ENCODE measurements at regions not wholly inside any gene's neighbourhood (a gene's known extent, or its start where the extent isn't known, plus 50 kb on each side); places are given as distances from the start of the nearest gene placed in this dataset.

DNA sequence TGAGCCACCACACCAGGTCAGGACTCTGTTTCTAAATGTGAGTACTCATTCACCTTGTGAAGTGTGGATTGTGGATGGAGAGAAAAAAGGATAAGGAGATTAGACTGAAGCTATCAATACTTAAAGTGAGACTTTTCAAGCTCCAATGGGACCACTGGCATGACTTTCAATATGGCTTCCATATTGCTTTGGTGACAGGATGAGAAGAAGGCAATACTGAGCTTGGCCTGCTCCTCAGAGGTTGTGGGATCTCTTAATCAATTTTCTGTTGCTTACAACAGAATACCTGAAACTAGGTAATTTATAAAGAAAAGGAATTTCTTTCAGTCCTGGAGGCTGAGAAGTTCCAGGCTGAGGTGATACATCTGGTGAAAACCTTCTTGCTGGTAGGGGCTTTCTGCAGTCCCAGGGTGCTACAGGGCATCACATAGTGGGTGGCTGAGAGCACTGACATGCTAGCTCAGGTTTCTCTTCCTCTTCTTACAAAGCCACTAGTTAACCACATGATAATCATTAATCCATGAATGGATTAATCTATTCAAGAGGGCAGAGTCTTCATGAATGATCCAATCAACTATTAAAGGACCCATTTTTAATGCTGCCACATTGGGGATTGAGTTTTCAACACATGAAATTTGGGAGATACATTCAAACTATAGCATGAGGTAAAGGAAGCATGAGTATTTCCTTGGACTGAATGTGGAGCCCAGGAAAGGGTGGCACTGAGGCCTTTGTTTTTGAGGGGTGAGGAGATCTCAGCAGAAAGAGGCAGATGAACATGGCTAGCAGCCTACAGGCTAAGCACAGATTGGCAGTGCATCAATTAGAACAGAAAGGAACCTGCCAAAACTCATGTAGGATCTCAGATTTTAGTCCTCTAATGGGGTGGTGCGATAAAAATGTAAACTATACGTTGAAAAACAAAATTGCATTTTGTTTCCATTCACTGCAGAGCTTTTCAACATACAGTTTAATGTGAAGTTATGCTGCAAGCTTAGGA is 274.5 kb downstream of the PIK3C3 start:
- H3K9me3 ChIP-seq (replicated peaks; ENCODE audit: control insufficient read depth, low read depth, low read length), result no peaks in the 10 kb centered on the region
- no peaks in the 10 kb centered on the region for H3K27me3 ChIP-seq (ENCODE audit: control insufficient read depth, insufficient read depth, low read length)
- H3K4me3 ChIP-seq (ENCODE audit: low read length), result no peak overlapping the region
- no peaks in the 10 kb centered on the region for H3K36me3 ChIP-seq (ENCODE audit: control insufficient read depth, insufficient read depth, low read length)
- WGBS (ENCODE audit: insufficient coverage), result no CpG with 5 or more reads among the region's 2 CpGs
- H3K27ac ChIP-seq (ENCODE audit: low read length), result no peak overlapping the region
- no peaks in the 10 kb centered on the region for H3K4me1 ChIP-seq (ENCODE audit: control insufficient read depth, insufficient read depth, low read length)
- DNase-seq, result no peak

DNA sequence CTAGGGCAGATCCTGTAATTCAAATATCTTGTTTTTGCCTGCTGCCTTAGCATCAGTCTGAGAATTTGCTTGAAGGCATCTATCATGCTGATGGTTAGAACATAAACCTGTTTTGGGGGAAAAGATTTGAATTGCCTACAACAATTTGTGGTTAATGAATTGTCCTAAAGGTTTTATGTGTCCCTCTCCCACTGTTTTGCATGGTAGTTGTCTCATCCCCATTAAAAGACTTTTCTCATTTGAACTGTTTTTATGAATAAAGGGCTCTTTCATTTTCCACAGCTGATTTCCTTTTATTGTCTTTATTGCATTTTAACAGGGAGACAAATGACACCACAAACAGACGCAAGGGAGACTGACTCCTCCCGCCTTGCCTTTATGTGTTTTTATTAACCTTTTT is 275.6 kb downstream of the PIK3C3 start:
- H3K4me3 ChIP-seq (ENCODE audit: low read length), result no peak overlapping the region
- no CpG with 5 or more reads among the region's 2 CpGs for WGBS (ENCODE audit: insufficient coverage)
- H3K27ac ChIP-seq (ENCODE audit: low read length), result no peak overlapping the region
- DNase-seq, result no peak
- H3K9me3 ChIP-seq (replicated peaks; ENCODE audit: control insufficient read depth, low read depth, low read length), result no peaks in the 10 kb centered on the region
- H3K4me1 ChIP-seq (ENCODE audit: control insufficient read depth, insufficient read depth, low read length), result no peaks in the 10 kb centered on the region
- no peaks in the 10 kb centered on the region for H3K36me3 ChIP-seq (ENCODE audit: control insufficient read depth, insufficient read depth, low read length)
- no peaks in the 10 kb centered on the region for H3K27me3 ChIP-seq (ENCODE audit: control insufficient read depth, insufficient read depth, low read length)

DNA sequence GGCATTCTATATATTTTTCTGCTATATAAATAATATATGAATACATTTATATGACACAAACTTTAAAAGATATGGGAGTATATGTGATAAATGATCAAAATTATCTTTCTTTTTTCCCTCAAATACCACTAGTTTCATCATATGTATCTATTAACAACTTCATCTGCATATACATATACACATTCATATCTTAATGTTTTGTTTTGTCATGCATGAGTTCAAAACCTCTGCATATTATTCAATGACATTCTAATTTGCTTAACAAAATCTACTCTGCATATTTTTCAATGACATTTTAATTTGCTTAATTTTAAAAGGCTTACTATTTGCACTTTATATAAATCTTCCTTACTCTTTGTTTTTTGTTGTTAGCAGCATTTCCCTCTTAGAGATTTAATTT is 276.2 kb downstream of the PIK3C3 start:
- Histone ChIP-seq H3K4me3 (ENCODE audit: low read length) (no peak overlapping the region), H3K27ac (ENCODE audit: low read length) (no peak overlapping the region), H3K36me3 (ENCODE audit: control insufficient read depth, insufficient read depth, low read length) (no peaks in the 10 kb centered on the region), H3K27me3 (ENCODE audit: control insufficient read depth, insufficient read depth, low read length) (no peaks in the 10 kb centered on the region), H3K9me3 (replicated peaks; ENCODE audit: control insufficient read depth, low read depth, low read length) (no peaks in the 10 kb centered on the region), H3K4me1 (ENCODE audit: control insufficient read depth, insufficient read depth, low read length) (no peaks in the 10 kb centered on the region)
- no peak for DNase-seq

GRCh38 chr18:42231796-42232195 is 276.8 kb downstream of the PIK3C3 start:
- H3K36me3 ChIP-seq (ENCODE audit: control insufficient read depth, insufficient read depth, low read length), result no peaks in the 10 kb centered on the region

DNA sequence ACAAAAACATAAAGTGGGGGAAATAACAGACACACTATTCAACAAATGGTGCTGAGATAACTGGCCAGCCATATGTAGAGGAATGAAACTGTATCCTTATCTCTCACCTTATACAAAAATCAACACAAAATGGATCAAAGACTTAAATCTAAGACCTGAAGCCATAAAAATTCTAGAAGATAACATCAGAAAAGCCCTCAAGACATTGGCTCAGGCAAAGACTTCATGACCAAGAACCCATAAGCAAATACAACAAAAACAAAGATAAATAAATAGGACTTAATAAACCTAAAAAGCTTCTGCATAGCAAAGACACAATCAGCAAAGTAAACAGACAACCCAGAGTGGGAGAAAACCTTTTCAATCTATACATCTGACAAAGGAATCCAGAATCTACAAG is 278.9 kb downstream of the PIK3C3 start:
- H3K36me3 ChIP-seq (ENCODE audit: control insufficient read depth, insufficient read depth, low read length), result no peaks in the 10 kb centered on the region
- no peak for DNase-seq
- H3K9me3 ChIP-seq (replicated peaks; ENCODE audit: control insufficient read depth, low read depth, low read length), result no peaks in the 10 kb centered on the region
- no peaks in the 10 kb centered on the region for H3K27me3 ChIP-seq (ENCODE audit: control insufficient read depth, insufficient read depth, low read length)
- no peaks in the 10 kb centered on the region for H3K4me1 ChIP-seq (ENCODE audit: control insufficient read depth, insufficient read depth, low read length)
- H3K27ac ChIP-seq (ENCODE audit: low read length), result no peak overlapping the region
- H3K4me3 ChIP-seq (ENCODE audit: low read length), result no peak overlapping the region

More at GRCh38 chr18:42231796-42232195, 276.8 kb downstream of the PIK3C3 start:
- Histone ChIP-seq H3K27me3 (ENCODE audit: control insufficient read depth, insufficient read depth, low read length) (no peaks in the 10 kb centered on the region), H3K9me3 (replicated peaks; ENCODE audit: control insufficient read depth, low read depth, low read length) (no peaks in the 10 kb centered on the region), H3K4me3 (ENCODE audit: low read length) (no peak overlapping the region), H3K4me1 (ENCODE audit: control insufficient read depth, insufficient read depth, low read length) (no peaks in the 10 kb centered on the region), H3K27ac (ENCODE audit: low read length) (no peak overlapping the region)
- DNase-seq, result no peak
- 67% methylated on average over 1 of the region's 2 CpGs for WGBS (ENCODE audit: insufficient coverage)

- H3K4me3 ChIP-seq (ENCODE audit: low read length), result no peak overlapping the region
- no peaks in the 10 kb centered on the region for H3K4me1 ChIP-seq (ENCODE audit: control insufficient read depth, insufficient read depth, low read length)
- H3K36me3 ChIP-seq (ENCODE audit: control insufficient read depth, insufficient read depth, low read length), result no peaks in the 10 kb centered on the region
- no peak overlapping the region for H3K27ac ChIP-seq (ENCODE audit: low read length)
- H3K9me3 ChIP-seq (replicated peaks; ENCODE audit: control insufficient read depth, low read depth, low read length), result no peaks in the 10 kb centered on the region
- 53% methylated on average over 3 of the region's 5 CpGs for WGBS (ENCODE audit: insufficient coverage)
- DNase-seq, result no peak
- no peaks in the 10 kb centered on the region for H3K27me3 ChIP-seq (ENCODE audit: control insufficient read depth, insufficient read depth, low read length)
Measured at GRCh38 chr18:42242758-42243157, 287.7 kb downstream of the PIK3C3 start.

GRCh38 chr18:42245137-42245536 is 290.1 kb downstream of the PIK3C3 start:
- no peak overlapping the region for H3K4me3 ChIP-seq (ENCODE audit: low read length)
- H3K27me3 ChIP-seq (ENCODE audit: control insufficient read depth, insufficient read depth, low read length), result no peaks in the 10 kb centered on the region
- H3K9me3 ChIP-seq (replicated peaks; ENCODE audit: control insufficient read depth, low read depth, low read length), result no peaks in the 10 kb centered on the region
- H3K27ac ChIP-seq (ENCODE audit: low read length), result no peak overlapping the region
- no peak for DNase-seq
- no peaks in the 10 kb centered on the region for H3K36me3 ChIP-seq (ENCODE audit: control insufficient read depth, insufficient read depth, low read length)
- H3K4me1 ChIP-seq (ENCODE audit: control insufficient read depth, insufficient read depth, low read length), result no peaks in the 10 kb centered on the region
- WGBS (ENCODE audit: insufficient coverage), result no CpG with 5 or more reads among the region's 4 CpGs

DNA sequence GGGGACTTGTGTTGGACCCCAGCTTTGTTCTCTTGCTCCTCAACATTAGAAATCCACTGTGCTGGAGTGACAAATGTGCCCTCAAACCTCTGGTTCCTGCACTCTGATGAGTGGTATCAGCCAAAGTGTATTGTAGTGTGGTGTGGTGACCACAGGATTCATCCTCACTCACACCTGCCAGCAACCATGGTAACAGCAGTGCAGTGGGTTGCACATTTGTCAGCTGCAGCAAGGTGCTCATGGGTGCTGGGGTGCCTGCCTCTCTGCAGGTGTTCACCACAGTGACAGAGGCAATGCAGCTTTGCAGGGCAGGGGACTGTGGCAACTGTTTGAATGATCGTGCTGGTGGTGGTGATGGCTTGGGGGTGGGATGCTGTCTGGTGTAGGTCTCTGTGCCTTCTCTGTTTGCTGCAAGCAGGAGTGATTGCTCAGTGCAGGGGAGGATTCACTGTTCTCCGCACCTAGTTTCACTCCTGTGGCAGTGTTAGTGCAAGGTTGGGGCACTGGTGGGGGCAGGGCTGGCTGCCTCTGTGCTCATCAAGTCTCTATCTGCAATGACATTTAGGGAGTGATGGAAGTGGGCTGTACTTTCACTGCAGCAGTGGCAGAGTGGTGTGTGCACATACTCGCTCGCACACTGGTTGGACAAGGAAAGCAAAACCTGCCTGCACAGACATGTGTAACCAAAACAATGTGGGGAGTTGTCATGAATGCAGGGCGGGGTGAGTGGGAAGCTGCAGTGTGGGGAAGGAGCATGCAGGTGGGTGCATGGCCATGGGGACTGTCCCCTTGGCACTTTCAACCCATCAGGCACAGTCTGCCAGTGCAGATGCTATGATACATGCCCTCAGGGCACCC is 301.1 kb downstream of the PIK3C3 start:
- Histone ChIP-seq H3K4me3 (ENCODE audit: low read length) (no peak overlapping the region), H3K36me3 (ENCODE audit: control insufficient read depth, insufficient read depth, low read length) (no peaks in the 10 kb centered on the region), H3K27me3 (ENCODE audit: control insufficient read depth, insufficient read depth, low read length) (no peaks in the 10 kb centered on the region), H3K4me1 (ENCODE audit: control insufficient read depth, insufficient read depth, low read length) (no peaks in the 10 kb centered on the region), H3K27ac (ENCODE audit: low read length) (no peak overlapping the region), H3K9me3 (replicated peaks; ENCODE audit: control insufficient read depth, low read depth, low read length) (peaks cover 2% of the 10 kb centered on the region)
- WGBS (ENCODE audit: insufficient coverage), result 78% methylated on average over 5 of the region's 5 CpGs
- no peak for DNase-seq

DNA sequence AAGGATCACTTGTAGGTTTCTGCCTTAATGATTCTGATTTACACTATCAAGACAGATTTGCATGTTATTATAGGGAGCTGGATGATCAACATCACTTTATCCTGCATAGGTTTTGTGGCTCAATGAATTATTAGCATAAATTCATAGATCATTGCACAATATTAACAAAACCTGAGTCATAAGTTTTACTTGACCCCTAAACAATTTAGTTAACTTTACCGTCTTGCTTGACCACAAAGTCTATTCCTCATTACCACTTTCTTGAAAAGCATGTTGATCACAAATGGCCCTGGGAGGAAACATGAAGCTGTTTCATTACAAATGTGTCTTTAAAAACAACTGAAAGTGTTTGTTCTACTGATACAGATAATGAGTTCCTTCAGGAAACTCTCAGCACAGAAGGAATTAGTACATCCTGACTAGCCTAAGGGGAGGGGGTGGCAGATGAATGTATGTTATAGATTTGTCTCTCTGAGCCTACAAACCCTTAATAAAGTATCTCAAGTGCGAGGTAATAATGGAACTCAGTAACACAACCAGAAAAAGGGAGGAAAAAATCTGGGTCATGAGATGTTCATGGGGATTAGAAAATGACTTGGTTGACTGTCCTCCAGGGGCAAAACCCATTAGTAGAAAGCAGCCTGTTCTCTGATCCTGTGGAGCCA is 303.4 kb downstream of the PIK3C3 start:
- peaks cover 2% of the 10 kb centered on the region for H3K9me3 ChIP-seq (replicated peaks; ENCODE audit: control insufficient read depth, low read depth, low read length)
- H3K4me3 ChIP-seq (ENCODE audit: low read length), result no peak overlapping the region
- WGBS (ENCODE audit: insufficient coverage), result 60% methylated on average over 1 of the region's 2 CpGs
- H3K36me3 ChIP-seq (ENCODE audit: control insufficient read depth, insufficient read depth, low read length), result no peaks in the 10 kb centered on the region
- H3K4me1 ChIP-seq (ENCODE audit: control insufficient read depth, insufficient read depth, low read length), result no peaks in the 10 kb centered on the region
- no peak for DNase-seq
- no peak overlapping the region for H3K27ac ChIP-seq (ENCODE audit: low read length)
- H3K27me3 ChIP-seq (ENCODE audit: control insufficient read depth, insufficient read depth, low read length), result no peaks in the 10 kb centered on the region

DNA sequence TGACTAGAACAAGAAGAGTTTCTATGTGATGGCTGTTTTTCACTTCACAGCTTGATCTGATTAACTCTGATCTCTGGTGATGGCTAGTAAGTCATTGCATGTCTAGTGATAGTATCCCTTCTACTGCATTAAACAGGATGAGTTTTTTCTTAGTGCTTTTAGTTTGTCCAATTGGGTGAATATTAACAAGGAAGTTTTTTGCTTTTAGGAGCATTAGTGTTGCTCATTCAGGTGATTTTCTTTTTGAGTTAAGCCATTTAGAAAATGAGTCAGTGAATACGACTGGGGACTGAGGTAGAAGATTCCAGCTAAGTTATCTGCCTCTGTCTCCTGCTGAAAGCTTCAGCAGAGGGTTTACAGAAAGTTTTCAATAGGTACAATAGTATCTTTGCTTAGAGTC is 306.7 kb downstream of the PIK3C3 start:
- no peak overlapping the region for H3K27ac ChIP-seq (ENCODE audit: low read length)
- H3K36me3 ChIP-seq (ENCODE audit: control insufficient read depth, insufficient read depth, low read length), result no peaks in the 10 kb centered on the region
- H3K27me3 ChIP-seq (ENCODE audit: control insufficient read depth, insufficient read depth, low read length), result no peaks in the 10 kb centered on the region
- no peaks in the 10 kb centered on the region for H3K4me1 ChIP-seq (ENCODE audit: control insufficient read depth, insufficient read depth, low read length)
- H3K9me3 ChIP-seq (replicated peaks; ENCODE audit: control insufficient read depth, low read depth, low read length), result no peaks in the 10 kb centered on the region
- no peak for DNase-seq
- H3K4me3 ChIP-seq (ENCODE audit: low read length), result no peak overlapping the region
- WGBS (ENCODE audit: insufficient coverage), result no CpG with 5 or more reads among the region's 1 CpG

Data from muscle of leg (tissue), 3 donors.